ENCODE measurements at regions not wholly inside any gene's neighbourhood (a gene's known extent, or its start where the extent isn't known, plus 50 kb on each side); places are given as distances from the start of the nearest gene placed in this dataset.

- TF ChIP-seq EZH2 (IDR thresholded peaks at IDR 0.05; ENCODE audit: insufficient read depth, poor library complexity, severe bottlenecking) (no peak), EZH2phosphoT487 (IDR thresholded peaks at IDR 0.05; ENCODE audit: insufficient read depth, low read depth) (no peak)
Measured at GRCh38 chr2:59390581-59390980, 1149.5 kb upstream of the FANCL start.

All from GM23248 (cell line).